ENCODE measurements at regions not wholly inside any gene's neighbourhood (a gene's known extent, or its start where the extent isn't known, plus 50 kb on each side); places are given as distances from the start of the nearest gene placed in this dataset.
"Not testable (repeated sequence)": the region's sequence is repeated elsewhere in the genome, so short reads cannot be mapped to it uniquely, and the experiment has no call there.

- ATAC-seq, result no peak
- H3K36me3 Mint-ChIP-seq, result no peaks in the 10 kb centered on the region
- peaks cover 3% of the 10 kb centered on the region for H3K9me3 Mint-ChIP-seq
- H3K4me3 Mint-ChIP-seq, result no peak overlapping the region
- no peaks in the 10 kb centered on the region for H3K4me1 Mint-ChIP-seq
- no peaks in the 10 kb centered on the region for H3K27me3 Mint-ChIP-seq
- no peak overlapping the region for H3K27ac Mint-ChIP-seq
Observed at GRCh38 chr2:142495141-142495540, 364.3 kb upstream of the LRP1B start.

- not testable (repeated sequence) for H3K36me3 Mint-ChIP-seq, H3K27me3 Mint-ChIP-seq, H3K27ac Mint-ChIP-seq, H3K4me3 Mint-ChIP-seq, H3K9me3 Mint-ChIP-seq, ATAC-seq, H3K4me1 Mint-ChIP-seq
Observed at GRCh38 chr2:142489631-142490030, 358.8 kb upstream of the LRP1B start.

- Mint-ChIP-seq H3K4me1 (no peaks in the 10 kb centered on the region), H3K36me3 (no peaks in the 10 kb centered on the region), H3K9me3 (no peaks in the 10 kb centered on the region), H3K27me3 (peaks cover 5% of the 10 kb centered on the region), H3K27ac (no peak overlapping the region), H3K4me3 (no peak overlapping the region)
- no peak for ATAC-seq
Observed at GRCh38 chr2:142484111-142484510, 353.3 kb upstream of the LRP1B start.

- Mint-ChIP-seq H3K36me3 (no peaks in the 10 kb centered on the region), H3K4me1 (no peaks in the 10 kb centered on the region), H3K4me3 (no peak overlapping the region), H3K27ac (no peak overlapping the region), H3K9me3 (no peaks in the 10 kb centered on the region), H3K27me3 (peaks cover 9% of the 10 kb centered on the region)
- no peak for ATAC-seq
Observed at GRCh38 chr2:142483653-142484052, 352.8 kb upstream of the LRP1B start.

- no peak for ATAC-seq
- no peak overlapping the region for H3K27ac Mint-ChIP-seq
- H3K27me3 Mint-ChIP-seq, result peaks cover 9% of the 10 kb centered on the region
- no peak overlapping the region for H3K4me3 Mint-ChIP-seq
- no peaks in the 10 kb centered on the region for H3K36me3 Mint-ChIP-seq
- H3K4me1 Mint-ChIP-seq, result no peaks in the 10 kb centered on the region
- H3K9me3 Mint-ChIP-seq, result peaks cover 2% of the 10 kb centered on the region
Observed at GRCh38 chr2:142478206-142478605, 347.4 kb upstream of the LRP1B start.

GRCh38 chr2:142472382-142472781, 341.6 kb upstream of the LRP1B start:
- Mint-ChIP-seq H3K4me1 (no peaks in the 10 kb centered on the region), H3K27me3 (peaks cover 13% of the 10 kb centered on the region)

GRCh38 chr2:142467321-142467720, 336.5 kb upstream of the LRP1B start:
- Mint-ChIP-seq H3K4me1 (no peaks in the 10 kb centered on the region), H3K27me3 (peaks cover 16% of the 10 kb centered on the region), H3K4me3 (no peak overlapping the region), H3K36me3 (no peaks in the 10 kb centered on the region), H3K9me3 (no peaks in the 10 kb centered on the region), H3K27ac (no peak overlapping the region)
- no peak for ATAC-seq

More at GRCh38 chr2:142472382-142472781, 341.6 kb upstream of the LRP1B start:
- ATAC-seq, result no peak
- no peak overlapping the region for H3K27ac Mint-ChIP-seq
- H3K9me3 Mint-ChIP-seq, result peaks cover 2% of the 10 kb centered on the region
- H3K4me3 Mint-ChIP-seq, result no peak overlapping the region
- no peaks in the 10 kb centered on the region for H3K36me3 Mint-ChIP-seq

GRCh38 chr2:142463047-142463446, 332.2 kb upstream of the LRP1B start:
- no peak for ATAC-seq
- no peaks in the 10 kb centered on the region for H3K4me1 Mint-ChIP-seq

GRCh38 chr2:142462306-142462705, 331.5 kb upstream of the LRP1B start:
- H3K27me3 Mint-ChIP-seq, result peaks cover 7% of the 10 kb centered on the region
- H3K4me3 Mint-ChIP-seq, result no peak overlapping the region
- peaks cover 2% of the 10 kb centered on the region for H3K9me3 Mint-ChIP-seq
- no peak for ATAC-seq
- H3K27ac Mint-ChIP-seq, result no peak overlapping the region
- no peaks in the 10 kb centered on the region for H3K4me1 Mint-ChIP-seq
- no peaks in the 10 kb centered on the region for H3K36me3 Mint-ChIP-seq

More at GRCh38 chr2:142463047-142463446, 332.2 kb upstream of the LRP1B start:
- Mint-ChIP-seq H3K36me3 (no peaks in the 10 kb centered on the region), H3K27ac (no peak overlapping the region), H3K27me3 (peaks cover 7% of the 10 kb centered on the region), H3K9me3 (no peaks in the 10 kb centered on the region), H3K4me3 (no peak overlapping the region)

GRCh38 chr2:142445551-142446072, 314.8 kb upstream of the LRP1B start:
- Mint-ChIP-seq H3K36me3 (no peaks in the 10 kb centered on the region), H3K4me1 (no peaks in the 10 kb centered on the region), H3K27ac (no peak overlapping the region), H3K27me3 (no peaks in the 10 kb centered on the region), H3K4me3 (no peak overlapping the region), H3K9me3 (no peaks in the 10 kb centered on the region)
- ATAC-seq, result no peak

- H3K9me3 Mint-ChIP-seq, result no peaks in the 10 kb centered on the region
- no peak for ATAC-seq
- no peaks in the 10 kb centered on the region for H3K27me3 Mint-ChIP-seq
- no peaks in the 10 kb centered on the region for H3K36me3 Mint-ChIP-seq
- no peak overlapping the region for H3K27ac Mint-ChIP-seq
- H3K4me3 Mint-ChIP-seq, result no peak overlapping the region
- no peaks in the 10 kb centered on the region for H3K4me1 Mint-ChIP-seq
Observed at GRCh38 chr2:142445023-142445422, 314.2 kb upstream of the LRP1B start.

- Mint-ChIP-seq H3K9me3 (no peaks in the 10 kb centered on the region), H3K27me3 (no peaks in the 10 kb centered on the region), H3K4me3 (no peak overlapping the region), H3K36me3 (no peaks in the 10 kb centered on the region), H3K27ac (no peak overlapping the region), H3K4me1 (no peaks in the 10 kb centered on the region)
- no peak for ATAC-seq
Observed at GRCh38 chr2:142435847-142436246, 305.0 kb upstream of the LRP1B start.

GRCh38 chr2:142426064-142426463, 295.2 kb upstream of the LRP1B start:
- Mint-ChIP-seq H3K4me3 (no peak overlapping the region), H3K36me3 (no peaks in the 10 kb centered on the region), H3K4me1 (no peaks in the 10 kb centered on the region), H3K9me3 (no peaks in the 10 kb centered on the region), H3K27me3 (peaks cover 9% of the 10 kb centered on the region), H3K27ac (no peak overlapping the region)
- ATAC-seq, result no peak

GRCh38 chr2:142425551-142425950, 294.7 kb upstream of the LRP1B start:
- Mint-ChIP-seq H3K27ac (no peak overlapping the region), H3K27me3 (peaks cover 9% of the 10 kb centered on the region), H3K36me3 (no peaks in the 10 kb centered on the region), H3K4me3 (no peak overlapping the region), H3K9me3 (no peaks in the 10 kb centered on the region), H3K4me1 (no peaks in the 10 kb centered on the region)
- ATAC-seq, result no peak

- H3K36me3 Mint-ChIP-seq, result no peaks in the 10 kb centered on the region
- no peak for ATAC-seq
- H3K27ac Mint-ChIP-seq, result no peak overlapping the region
- peaks cover 9% of the 10 kb centered on the region for H3K27me3 Mint-ChIP-seq
- no peaks in the 10 kb centered on the region for H3K4me1 Mint-ChIP-seq
- no peaks in the 10 kb centered on the region for H3K9me3 Mint-ChIP-seq
- no peak overlapping the region for H3K4me3 Mint-ChIP-seq
Observed at GRCh38 chr2:142423603-142424002, 292.8 kb upstream of the LRP1B start.

GRCh38 chr2:142422769-142423168, 292.0 kb upstream of the LRP1B start:
- ATAC-seq, result no peak
- Mint-ChIP-seq H3K4me1 (no peaks in the 10 kb centered on the region), H3K27ac (no peak overlapping the region), H3K36me3 (no peaks in the 10 kb centered on the region), H3K4me3 (no peak overlapping the region), H3K27me3 (peaks cover 9% of the 10 kb centered on the region), H3K9me3 (no peaks in the 10 kb centered on the region)

- Mint-ChIP-seq H3K4me3 (no peak overlapping the region), H3K27me3 (peaks cover 9% of the 10 kb centered on the region), H3K27ac (no peak overlapping the region), H3K4me1 (no peaks in the 10 kb centered on the region), H3K9me3 (no peaks in the 10 kb centered on the region), H3K36me3 (no peaks in the 10 kb centered on the region)
- ATAC-seq, result no peak
Observed at GRCh38 chr2:142422041-142422440, 291.2 kb upstream of the LRP1B start.

All from stimulated activated memory B cell treated with anti-CD40 and anti-IgM and Interleukin-4, amounts not matched to agents 10 μg/mL and 1 μg/mL and 100 μg/mL, for 72 hours (primary cell).